GM20431 (cell line): ENCODE measurements at regions not wholly inside any gene's neighbourhood (a gene's known extent, or its start where the extent isn't known, plus 50 kb on each side); places are given as distances from the start of the nearest gene placed in this dataset.

Experiments used
- in situ Hi-C: fragments of 300-500 bp; cut with MseI, MboI; formaldehyde crosslinking; loops from one replicate; pipeline ENCODE4 v1.15.0; 2020; ENCODE audit warnings: low sequenced_read_pairs; ENCODE audit not compliant: unreplicated experiment

DNA sequence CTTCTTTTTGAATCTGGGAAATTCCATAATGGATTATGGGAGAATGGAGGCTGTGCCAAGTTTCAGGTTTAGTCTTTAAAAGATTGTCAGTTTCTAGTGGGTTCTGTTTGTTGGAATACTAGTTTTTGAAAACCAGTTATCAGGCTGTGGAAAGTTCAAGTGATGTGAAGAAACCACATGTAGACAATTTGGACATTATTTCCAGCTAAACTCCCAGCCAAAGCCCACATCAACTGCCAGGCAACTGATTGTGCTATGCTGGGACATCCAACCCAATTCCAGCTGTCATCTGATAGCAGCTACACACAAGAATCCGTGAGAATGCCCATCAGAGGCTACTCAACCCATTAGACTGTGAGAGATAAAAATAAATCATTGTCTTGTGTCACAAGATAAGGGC lies 546.1 kb upstream of the ADAMTS5 start:
- in situ Hi-C loops: no loop called here

DNA sequence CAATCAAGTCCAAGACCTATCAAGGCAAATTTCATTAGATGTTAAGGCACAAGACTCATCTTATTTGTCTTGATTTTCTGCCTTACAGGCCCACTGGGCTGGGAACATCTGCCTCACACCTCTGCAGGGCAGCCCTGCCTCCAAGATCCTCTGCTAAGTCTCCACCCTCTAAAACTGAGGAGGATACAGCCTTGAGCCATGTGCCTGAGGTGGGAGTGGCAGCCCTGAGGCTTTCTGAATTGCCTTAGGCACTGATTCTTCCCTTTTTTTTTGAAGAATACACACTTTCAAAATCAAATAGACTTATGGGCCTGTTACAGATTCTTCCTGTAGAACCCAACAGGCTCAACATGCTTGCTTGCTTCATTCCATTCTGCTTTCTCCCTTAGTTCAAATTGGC lies 544.3 kb upstream of the ADAMTS5 start:
- in situ Hi-C loops: no loop called here

- in situ Hi-C loops: no loop called here
These were observed 540.8 kb upstream of the ADAMTS5 start for GRCh38 chr21:27507695-27508094.

GRCh38 chr21:27505516-27505915 lies 538.6 kb upstream of the ADAMTS5 start:
- in situ Hi-C loops: no loop called here

DNA sequence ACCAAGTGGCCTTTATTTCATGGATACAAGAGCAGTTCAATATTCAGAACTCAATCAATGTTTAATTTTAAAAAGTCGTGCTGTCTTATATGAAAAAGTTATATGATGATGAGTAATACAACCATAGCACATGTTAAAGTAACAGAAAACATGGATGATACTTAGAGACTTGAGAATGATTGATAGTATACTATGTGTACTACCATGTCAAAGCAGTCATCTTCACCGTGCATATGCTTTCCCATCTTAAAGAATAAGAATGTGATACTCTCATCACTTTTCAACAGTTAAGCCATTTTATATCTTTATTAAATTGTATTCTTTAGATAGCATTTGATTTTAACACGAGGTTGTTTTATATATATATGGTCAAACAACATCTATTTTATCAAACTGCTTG lies 535.9 kb upstream of the ADAMTS5 start:
- in situ Hi-C loops: no loop called here

- in situ Hi-C loops: no loop called here
These were observed 531.1 kb upstream of the ADAMTS5 start for GRCh38 chr21:27498025-27498424.

- in situ Hi-C loops: no loop called here
These were observed 528.9 kb upstream of the ADAMTS5 start for GRCh38 chr21:27495836-27496235.

DNA sequence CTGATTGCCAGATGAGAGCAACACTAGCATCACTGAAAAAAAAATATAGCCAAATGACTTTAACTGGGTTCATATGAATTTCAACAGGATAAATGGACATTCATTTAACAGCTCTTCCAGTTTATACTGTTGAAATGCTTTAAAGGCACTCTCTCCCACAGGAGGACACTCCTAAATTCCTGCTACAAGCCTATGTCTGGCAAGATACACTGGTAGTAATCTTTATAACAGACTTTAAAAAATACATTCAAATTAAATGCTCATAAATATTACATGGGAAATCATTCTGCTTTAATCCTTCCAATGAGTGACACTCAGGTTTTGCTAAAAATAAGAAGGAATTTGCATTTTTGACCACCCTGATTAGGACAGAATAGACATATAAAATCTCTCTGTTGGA lies 526.7 kb upstream of the ADAMTS5 start:
- in situ Hi-C loops: no loop called here

DNA sequence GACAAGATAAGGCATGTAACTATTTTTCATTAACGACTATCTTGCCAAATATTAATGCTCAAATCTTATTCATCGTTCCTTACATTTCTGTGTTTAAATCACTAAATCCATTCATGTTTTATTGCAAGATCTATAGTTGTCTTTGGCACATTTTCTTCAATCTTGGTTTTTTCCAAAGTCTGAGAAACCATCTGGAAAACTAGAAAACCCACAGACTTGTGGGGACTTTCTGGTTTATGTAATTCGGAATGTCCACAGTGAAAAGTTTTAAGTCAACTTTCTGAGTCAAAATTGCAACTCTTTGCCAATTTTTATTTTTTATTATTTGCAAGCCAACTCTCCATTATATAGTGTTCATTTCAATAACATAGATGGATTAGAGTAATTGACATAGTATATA lies 520.8 kb upstream of the ADAMTS5 start:
- in situ Hi-C loops: no loop called here

GRCh38 chr21:27480841-27481261 lies 514.0 kb upstream of the ADAMTS5 start:
- in situ Hi-C loops: no loop called here

DNA sequence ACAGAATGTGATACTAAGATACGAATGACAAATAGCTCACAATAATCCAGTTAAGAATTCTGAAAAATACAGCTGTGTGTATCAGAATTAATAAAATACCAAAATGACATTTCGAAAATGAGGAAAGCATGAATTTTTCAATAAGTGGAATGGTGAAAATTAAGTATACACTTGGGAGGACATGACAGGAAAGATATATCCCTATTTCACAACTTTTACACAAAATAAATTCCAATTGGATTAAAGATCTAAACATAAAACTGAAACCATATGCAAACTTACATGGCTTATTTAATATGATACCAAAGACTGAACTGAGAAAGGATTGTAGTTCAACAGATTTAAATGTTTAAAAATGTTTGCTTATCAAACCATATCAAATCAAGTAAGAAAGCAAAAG lies 510.4 kb upstream of the ADAMTS5 start:
- in situ Hi-C loops: no loop called here

- in situ Hi-C loops: no loop called here
These were observed 509.8 kb upstream of the ADAMTS5 start for GRCh38 chr21:27476696-27477095.

DNA sequence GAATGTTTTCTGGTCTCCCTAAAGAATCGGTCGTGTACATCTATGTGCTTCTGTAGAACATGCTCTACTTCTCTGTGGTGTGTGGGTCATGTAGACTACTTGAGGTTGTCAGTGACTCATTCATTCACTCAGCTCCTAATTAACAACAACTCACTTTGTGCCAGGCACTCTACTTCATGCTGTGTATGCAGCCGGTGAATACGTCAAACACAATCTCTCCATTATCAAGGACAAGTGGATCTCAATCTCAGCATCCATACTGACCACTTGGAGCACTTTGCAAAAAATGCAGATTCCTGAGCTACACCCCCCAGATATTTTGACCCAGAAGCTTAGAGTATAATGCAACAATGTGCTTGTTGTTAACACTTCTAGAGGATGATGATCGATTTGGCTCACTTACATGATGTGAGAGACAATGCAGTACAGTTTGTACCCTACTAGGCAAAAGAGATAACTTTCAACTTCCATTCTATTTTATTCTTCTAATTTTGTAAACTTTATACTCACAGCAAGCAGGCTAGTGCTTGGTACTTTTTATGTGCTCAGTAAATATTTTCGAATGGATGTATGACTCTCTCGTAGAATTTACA lies 508.6 kb upstream of the ADAMTS5 start:
- in situ Hi-C loops: no loop called here

GRCh38 chr21:27467366-27467765 lies 500.5 kb upstream of the ADAMTS5 start:
- in situ Hi-C loops: no loop called here

DNA sequence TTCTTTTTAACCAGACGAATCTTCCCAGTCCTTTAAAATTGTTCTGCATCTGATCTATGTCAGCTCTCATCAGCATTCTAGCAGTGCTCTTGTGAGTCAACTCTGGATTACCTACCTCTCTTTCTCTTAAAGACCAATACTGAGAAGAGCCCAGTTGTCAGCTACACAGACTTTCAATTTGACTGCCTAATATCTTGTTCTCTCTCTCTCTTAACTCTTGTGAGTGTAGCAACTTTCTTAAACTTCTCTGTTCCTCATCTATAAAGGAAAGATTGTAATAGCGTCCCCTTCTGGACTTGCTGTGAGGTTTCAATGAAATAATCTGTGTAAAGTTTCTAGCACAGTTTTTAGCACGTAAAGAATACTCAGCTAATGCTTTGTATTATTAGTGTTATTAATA lies 499.3 kb upstream of the ADAMTS5 start:
- in situ Hi-C loops: no loop called here

DNA sequence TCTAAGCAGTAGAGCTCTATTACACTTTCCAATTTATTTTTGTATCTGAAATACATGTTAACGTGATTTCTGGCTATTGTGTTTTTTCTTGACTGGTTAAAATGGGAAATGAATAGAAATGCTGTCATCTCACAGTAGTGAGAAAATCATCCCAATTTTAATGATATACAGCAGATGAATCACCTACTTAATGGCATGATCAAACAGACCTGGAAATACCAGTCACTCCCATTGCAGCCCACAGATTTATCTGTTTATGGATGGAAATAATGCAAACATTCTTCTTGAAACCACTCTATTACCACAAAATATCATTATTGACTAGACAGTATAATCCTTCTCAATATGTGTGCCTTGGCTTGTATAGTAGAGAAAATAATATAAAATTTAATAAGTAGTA lies 497.8 kb upstream of the ADAMTS5 start:
- in situ Hi-C loops: no loop called here

GRCh38 chr21:27462726-27463125 lies 495.8 kb upstream of the ADAMTS5 start:
- in situ Hi-C loops: no loop called here

- in situ Hi-C loops: no loop called here
These were observed 487.3 kb upstream of the ADAMTS5 start for GRCh38 chr21:27454234-27454633.

DNA sequence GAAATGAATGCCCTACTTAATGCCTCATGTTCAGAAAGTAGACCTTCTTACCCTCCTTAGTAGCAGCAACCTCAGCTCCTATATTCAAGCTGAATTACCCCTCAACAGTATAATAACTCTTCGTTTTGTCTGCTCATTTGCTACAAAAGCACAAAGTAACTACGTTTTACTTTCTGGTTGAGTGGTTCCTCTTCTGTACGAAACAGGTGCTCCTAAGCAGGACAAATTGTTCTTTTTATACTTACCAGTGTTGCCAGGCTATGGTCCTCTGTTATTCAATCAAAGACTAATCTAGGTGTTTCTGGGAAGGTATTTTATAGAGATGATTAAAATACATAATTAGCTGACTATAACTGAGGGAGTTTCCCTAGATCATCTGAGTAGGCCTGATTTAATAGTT lies 484.2 kb upstream of the ADAMTS5 start:
- in situ Hi-C loops: no loop called here

GRCh38 chr21:27450216-27450615 lies 483.3 kb upstream of the ADAMTS5 start:
- in situ Hi-C loops: no loop called here

GRCh38 chr21:27448960-27449359 lies 482.1 kb upstream of the ADAMTS5 start:
- in situ Hi-C loops: no loop called here

- in situ Hi-C loops: no loop called here
These were observed 481.0 kb upstream of the ADAMTS5 start for GRCh38 chr21:27447843-27448242.
